Body of pancreas (tissue), 4 donors: ENCODE measurements at regions not wholly inside any gene's neighbourhood (a gene's known extent, or its start where the extent isn't known, plus 50 kb on each side); places are given as distances from the start of the nearest gene placed in this dataset.

Experiments used
- ATAC-seq: fragments of 150-250 bp; one replicate; pipeline ENCODE4 v1.9.1; 2016
- DNase-seq, 4 donors: peaks; one replicate each; pipeline ENCODE4 v3.0.0-alpha.2; 2019
- H3K27ac ChIP-seq, 4 donors: fragments of 200-600 bp; sonication (generic); 1 replicate in 3 of 4; 2 replicates in 1 of 4; pipeline versions ENCODE4 v1.5.1 to v1.6.1; 2016 to 2019; ENCODE audit warnings: mild to moderate bottlenecking in 1 of 4, mixed read lengths in 1 of 4, moderate library complexity in 1 of 4
- H3K27me3 ChIP-seq, 2 donors: fragments of 200-600 bp; sonication (generic); one replicate each; pipeline ENCODE4 v1.6.0; 2016; ENCODE audit warnings: mild to moderate bottlenecking in 1 of 2
- H3K36me3 ChIP-seq, 2 donors: fragments of 200-600 bp; sonication (generic); replicated peaks in 1 of 2; 2 replicates each; pipeline ENCODE4 v1.5.1; 2016; ENCODE audit warnings: low read depth in 2 of 2; ENCODE audit not compliant: insufficient read depth in 1 of 2
- H3K4me1 ChIP-seq: fragments of 200-600 bp; sonication (generic); one replicate; pipeline ENCODE4 v1.6.0; 2016
- H3K4me3 ChIP-seq, 2 donors: fragments of 200-600 bp; sonication (generic); 1 replicate in 1 of 2; 2 replicates in 1 of 2; pipeline ENCODE4 v1.5.1; 2016 to 2019
- H3K9me3 ChIP-seq, 3 donors: fragments of 200-600 bp; sonication (generic); 1 replicate in 2 of 3; 2 replicates in 1 of 3; pipeline ENCODE4 v1.5.1; 2016
- CTCF ChIP-seq, 7 experiments: fragments of 450-650 bp in 4 of 7; fragments of 200-600 bp in 3 of 7; sonication (generic) in 3 of 7; IDR thresholded peaks; one replicate each; pipeline ENCODE4 v1.5.1; 2016 to 2019; ENCODE audit warnings: antibody characterized with exemption in 7 of 7
- POLR2A ChIP-seq, 3 donors: fragments of 450-650 bp; IDR thresholded peaks; one replicate each; pipeline ENCODE4 v1.6.1; 2016; ENCODE audit warnings: antibody characterized with exemption in 3 of 3, mild to moderate bottlenecking in 2 of 3
- WGBS, 2 donors: methylation state at CpG; one replicate each; pipeline ENCODE4 v1.1.5; 2017; 5-methylcytosine and 5-hydroxymethylcytosine counted together
- intact Hi-C: fragments of 100-400 bp; cut with DNase I; formaldehyde crosslinking; loops from one replicate; pipeline ENCODE4 v1.15.1; 2023

GRCh38 chr14:101466456-101467180, 94.7 kb upstream of the DIO3 start:
- Histone ChIP-seq H3K9me3 (no peaks in the 10 kb centered on the region), H3K4me3 (no peak overlapping the region), H3K27ac (no peak overlapping the region), H3K4me1 (peaks cover 13% of the 10 kb centered on the region), H3K36me3 (no peaks in the 10 kb centered on the region), H3K27me3 (no peaks in the 10 kb centered on the region)
- ATAC-seq (no peak), DNase-seq (no peak)
- TF ChIP-seq POLR2A (IDR thresholded peaks at IDR 0.05), result no peak
- TF ChIP-seq CTCF (IDR thresholded peaks at IDR 0.05), result no peak
- 88 to 93% methylated on average over 17 of the region's 17 CpGs for WGBS, 2 donors
- intact Hi-C loops, result no loop called here

GRCh38 chr14:101467181-101467926, 93.9 kb upstream of the DIO3 start:
- Histone ChIP-seq H3K9me3 (no peaks in the 10 kb centered on the region), H3K4me1 (peaks cover 13% of the 10 kb centered on the region), H3K36me3 (no peaks in the 10 kb centered on the region), H3K4me3 (no peak overlapping the region), H3K27ac (no peak overlapping the region), H3K27me3 (no peaks in the 10 kb centered on the region)
- DNase-seq (no peak), ATAC-seq (no peak)
- WGBS, 2 donors, result 92 to 93% methylated on average over 13 of the region's 13 CpGs
- no peak for TF ChIP-seq POLR2A (IDR thresholded peaks at IDR 0.05)
- no peak for TF ChIP-seq CTCF (IDR thresholded peaks at IDR 0.05)
- intact Hi-C loops, result no loop called here

DNA sequence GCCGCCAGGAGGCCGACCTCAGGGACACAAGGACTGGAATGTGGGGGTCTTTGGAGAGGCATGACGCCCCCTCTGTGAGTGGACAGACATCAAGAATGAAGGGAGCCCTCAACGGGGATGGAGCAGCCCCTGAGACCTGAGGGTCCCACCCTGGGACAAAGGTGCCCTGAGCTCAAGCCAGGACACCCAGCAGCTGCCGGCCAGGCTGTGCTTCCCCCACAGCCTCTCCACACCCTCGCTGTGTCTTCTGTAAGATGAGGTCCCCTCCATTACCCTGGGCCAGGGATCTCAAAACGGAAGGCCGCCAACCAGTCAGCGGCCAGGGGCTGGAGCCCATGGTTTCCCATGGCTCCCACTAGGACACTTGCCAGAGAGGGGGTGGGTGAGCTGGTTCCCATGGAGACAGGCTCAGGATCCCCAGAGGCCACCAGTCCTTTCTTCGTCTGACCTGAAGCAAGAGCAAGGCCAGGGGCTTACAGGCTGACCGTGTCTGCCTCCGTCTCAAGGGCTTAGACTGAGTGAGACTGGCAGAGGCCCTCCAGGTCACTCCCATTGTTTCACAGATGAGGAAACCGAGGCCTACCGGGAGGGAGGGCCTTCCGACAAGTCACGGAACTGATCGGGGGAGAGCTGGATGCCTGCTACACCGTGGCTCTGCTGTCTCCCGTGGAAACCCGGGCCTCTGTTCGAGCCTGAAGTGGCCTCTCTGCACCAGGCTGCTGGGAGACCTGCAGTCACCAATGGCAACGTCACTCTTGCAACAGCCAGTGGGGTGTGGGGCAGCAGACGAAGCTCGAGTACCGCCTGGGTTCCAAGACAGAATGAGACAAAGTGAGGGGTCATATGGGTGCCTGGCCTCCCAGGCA, 91.7 kb upstream of the DIO3 start:
- Histone ChIP-seq H3K27ac (no peak overlapping the region), H3K4me3 (no peak overlapping the region), H3K27me3 (no peaks in the 10 kb centered on the region), H3K36me3 (no peaks in the 10 kb centered on the region), H3K4me1 (peaks cover under 1% of the 10 kb centered on the region), H3K9me3 (no peaks in the 10 kb centered on the region)
- intact Hi-C loops, result no loop called here
- DNase-seq (peak in 1 of 4 donors; percentile 8), ATAC-seq (no peak)
- WGBS, 2 donors, result 81 to 91% methylated on average over 17 to 25 of the region's 25 CpGs
- TF ChIP-seq POLR2A (IDR thresholded peaks at IDR 0.05) (no peak), CTCF (IDR thresholded peaks at IDR 0.05) (no peak)

- H3K9me3 ChIP-seq, result no peaks in the 10 kb centered on the region
- no peaks in the 10 kb centered on the region for H3K36me3 ChIP-seq
- no peak overlapping the region for H3K27ac ChIP-seq
- H3K4me1 ChIP-seq, result peaks cover 6% of the 10 kb centered on the region
- intact Hi-C loops, result no loop called here
- no peak overlapping the region for H3K4me3 ChIP-seq
- H3K27me3 ChIP-seq, result no peaks in the 10 kb centered on the region
- DNase-seq (peak in 1 of 4 donors; percentile 10), ATAC-seq (no peak)
- TF ChIP-seq CTCF (IDR thresholded peaks at IDR 0.05) (no peak), POLR2A (IDR thresholded peaks at IDR 0.05) (no peak)
- WGBS, 2 donors, result 80 to 88% methylated on average over 8 to 12 of the region's 12 CpGs
Observed at GRCh38 chr14:101470266-101470665, 91.0 kb upstream of the DIO3 start.
